ENCODE measurements at regions not wholly inside any gene's neighbourhood (a gene's known extent, or its start where the extent isn't known, plus 50 kb on each side); places are given as distances from the start of the nearest gene placed in this dataset.
"Not testable (repeated sequence)": the region's sequence is repeated elsewhere in the genome, so short reads cannot be mapped to it uniquely, and the experiment has no call there.

DNA sequence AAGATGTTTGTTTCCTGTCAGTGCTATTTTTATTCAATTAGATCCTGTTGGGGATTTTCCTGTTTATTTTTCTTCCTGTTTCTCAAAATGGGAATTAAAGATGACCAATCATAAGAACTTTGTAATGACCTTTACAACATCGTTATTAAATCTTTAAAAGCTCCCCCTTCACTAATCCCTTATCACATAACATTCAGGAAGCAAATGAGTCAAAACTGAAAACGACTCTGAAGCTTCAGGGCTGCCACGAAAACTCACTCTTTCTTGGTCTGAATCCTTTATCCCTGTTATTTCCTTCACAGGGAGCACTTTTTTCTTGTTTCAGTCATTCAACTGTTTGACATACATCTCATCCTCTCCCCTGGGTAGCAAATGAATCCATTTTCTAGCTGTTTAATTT, 75.8 kb upstream of the MB21D2 start:
- no peak overlapping the region for H3K4me3 ChIP-seq (IDR thresholded peaks at IDR 0.05; ENCODE audit: insufficient read depth, low read depth, low read length)
- no peaks in the 10 kb centered on the region for H3K4me1 ChIP-seq (ENCODE audit: low read depth, poor library complexity, severe bottlenecking)
- H3K4me2 ChIP-seq = no peak overlapping the region
- no peaks in the 10 kb centered on the region for H4K20me1 ChIP-seq (ENCODE audit: insufficient read depth)
- H3K27ac ChIP-seq = no peak overlapping the region
- H3K79me2 ChIP-seq (ENCODE audit: insufficient read depth, low read depth) = no peaks in the 10 kb centered on the region
- H3K9ac ChIP-seq = no peak overlapping the region
- TF ChIP-seq, protein P1, sequence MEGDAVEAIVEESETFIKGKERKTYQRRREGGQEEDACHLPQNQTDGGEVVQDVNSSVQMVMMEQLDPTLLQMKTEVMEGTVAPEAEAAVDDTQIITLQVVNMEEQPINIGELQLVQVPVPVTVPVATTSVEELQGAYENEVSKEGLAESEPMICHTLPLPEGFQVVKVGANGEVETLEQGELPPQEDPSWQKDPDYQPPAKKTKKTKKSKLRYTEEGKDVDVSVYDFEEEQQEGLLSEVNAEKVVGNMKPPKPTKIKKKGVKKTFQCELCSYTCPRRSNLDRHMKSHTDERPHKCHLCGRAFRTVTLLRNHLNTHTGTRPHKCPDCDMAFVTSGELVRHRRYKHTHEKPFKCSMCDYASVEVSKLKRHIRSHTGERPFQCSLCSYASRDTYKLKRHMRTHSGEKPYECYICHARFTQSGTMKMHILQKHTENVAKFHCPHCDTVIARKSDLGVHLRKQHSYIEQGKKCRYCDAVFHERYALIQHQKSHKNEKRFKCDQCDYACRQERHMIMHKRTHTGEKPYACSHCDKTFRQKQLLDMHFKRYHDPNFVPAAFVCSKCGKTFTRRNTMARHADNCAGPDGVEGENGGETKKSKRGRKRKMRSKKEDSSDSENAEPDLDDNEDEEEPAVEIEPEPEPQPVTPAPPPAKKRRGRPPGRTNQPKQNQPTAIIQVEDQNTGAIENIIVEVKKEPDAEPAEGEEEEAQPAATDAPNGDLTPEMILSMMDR (conservative IDR thresholded peaks at IDR 0.05; ENCODE audit: low read depth, low read length) = no peak
- H3K36me3 ChIP-seq (ENCODE audit: insufficient read depth) = no peaks in the 10 kb centered on the region
- no peaks in the 10 kb centered on the region for H3K27me3 ChIP-seq (ENCODE audit: insufficient read depth, low read depth)
- H2AFZ ChIP-seq (ENCODE audit: low read depth) = no peak overlapping the region

DNA sequence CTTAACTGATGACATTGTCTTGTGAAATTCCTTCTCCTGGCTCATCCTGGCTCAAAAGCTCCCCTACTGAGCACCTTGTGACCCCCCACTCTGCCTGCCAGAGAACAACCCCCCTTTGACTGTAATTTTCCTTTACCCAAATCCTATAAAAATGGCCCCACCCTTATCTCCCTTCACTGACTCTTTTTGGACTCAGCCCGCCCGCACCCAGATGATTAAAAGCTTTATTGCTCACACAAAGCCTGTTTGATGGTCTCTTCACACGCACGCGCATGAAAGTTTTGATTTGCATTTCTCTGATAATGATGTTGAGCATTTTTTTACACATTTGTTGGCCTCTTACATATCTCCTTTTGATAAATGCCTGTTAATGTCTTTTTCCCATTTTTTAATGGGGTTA, 83.5 kb upstream of the MB21D2 start:
- not testable (repeated sequence) for H4K20me1 ChIP-seq (ENCODE audit: insufficient read depth); H3K27ac ChIP-seq; H3K36me3 ChIP-seq (ENCODE audit: insufficient read depth); H3K27me3 ChIP-seq (ENCODE audit: insufficient read depth, low read depth); H2AFZ ChIP-seq (ENCODE audit: low read depth); H3K79me2 ChIP-seq (ENCODE audit: insufficient read depth, low read depth); H3K9ac ChIP-seq; H3K4me3 ChIP-seq (IDR thresholded peaks at IDR 0.05; ENCODE audit: insufficient read depth, low read depth, low read length); H3K4me2 ChIP-seq; H3K4me1 ChIP-seq (ENCODE audit: low read depth, poor library complexity, severe bottlenecking)

DNA sequence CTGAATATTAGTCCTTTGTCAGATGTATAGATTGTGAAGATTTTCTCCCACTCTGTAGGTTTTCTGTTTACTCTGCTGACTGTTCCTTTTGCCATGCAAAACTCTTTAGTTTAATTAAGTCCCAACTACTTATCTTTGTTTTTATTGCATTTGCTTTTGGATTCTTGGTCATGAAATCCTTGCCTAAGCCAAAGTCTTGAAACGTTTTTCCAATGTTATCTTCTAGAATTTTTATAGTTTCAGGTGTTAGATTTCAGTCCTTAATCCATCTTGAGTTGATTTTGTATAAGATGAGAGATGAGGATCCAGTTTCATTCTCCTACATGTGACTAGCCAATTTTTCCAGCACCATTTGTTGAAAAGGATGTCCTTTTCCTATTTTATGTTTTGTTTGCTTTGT, 86.0 kb upstream of the MB21D2 start:
- not testable (repeated sequence) for H3K79me2 ChIP-seq (ENCODE audit: insufficient read depth, low read depth); H3K4me1 ChIP-seq (ENCODE audit: low read depth, poor library complexity, severe bottlenecking); H3K36me3 ChIP-seq (ENCODE audit: insufficient read depth); H3K4me3 ChIP-seq (IDR thresholded peaks at IDR 0.05; ENCODE audit: insufficient read depth, low read depth, low read length); H4K20me1 ChIP-seq (ENCODE audit: insufficient read depth); H2AFZ ChIP-seq (ENCODE audit: low read depth); H3K4me2 ChIP-seq; H3K9ac ChIP-seq; H3K27me3 ChIP-seq (ENCODE audit: insufficient read depth, low read depth); H3K27ac ChIP-seq

DNA sequence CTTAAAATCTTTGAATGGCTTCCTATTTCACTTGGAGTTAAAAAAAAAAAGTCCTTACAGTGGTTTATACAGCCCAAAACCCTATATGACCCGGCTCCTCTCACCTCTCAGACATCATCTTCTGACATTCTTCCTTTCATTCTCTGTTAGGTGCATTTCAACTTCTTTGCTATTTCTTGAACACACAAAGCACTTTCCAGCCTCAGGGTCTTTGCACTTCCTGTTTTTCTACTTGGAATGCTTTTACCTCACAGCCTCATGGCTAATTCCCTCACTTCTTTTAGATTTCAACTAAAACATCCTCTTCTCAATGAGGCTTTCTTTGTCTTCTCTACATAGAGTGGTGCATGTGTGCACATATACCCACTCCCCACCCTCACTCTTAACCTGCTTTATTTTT, 91.0 kb upstream of the MB21D2 start:
- Histone ChIP-seq H3K9ac (no peak overlapping the region), H3K4me1 (ENCODE audit: low read depth, poor library complexity, severe bottlenecking) (no peaks in the 10 kb centered on the region), H2AFZ (ENCODE audit: low read depth) (no peak overlapping the region), H3K36me3 (ENCODE audit: insufficient read depth) (no peaks in the 10 kb centered on the region), H3K79me2 (ENCODE audit: insufficient read depth, low read depth) (no peaks in the 10 kb centered on the region), H3K27ac (no peak overlapping the region), H3K4me2 (no peak overlapping the region), H3K27me3 (ENCODE audit: insufficient read depth, low read depth) (no peaks in the 10 kb centered on the region), H4K20me1 (ENCODE audit: insufficient read depth) (no peaks in the 10 kb centered on the region), H3K4me3 (IDR thresholded peaks at IDR 0.05; ENCODE audit: insufficient read depth, low read depth, low read length) (no peak overlapping the region)
- TF ChIP-seq, protein P1 (conservative IDR thresholded peaks at IDR 0.05; ENCODE audit: low read depth, low read length) = no peak

DNA sequence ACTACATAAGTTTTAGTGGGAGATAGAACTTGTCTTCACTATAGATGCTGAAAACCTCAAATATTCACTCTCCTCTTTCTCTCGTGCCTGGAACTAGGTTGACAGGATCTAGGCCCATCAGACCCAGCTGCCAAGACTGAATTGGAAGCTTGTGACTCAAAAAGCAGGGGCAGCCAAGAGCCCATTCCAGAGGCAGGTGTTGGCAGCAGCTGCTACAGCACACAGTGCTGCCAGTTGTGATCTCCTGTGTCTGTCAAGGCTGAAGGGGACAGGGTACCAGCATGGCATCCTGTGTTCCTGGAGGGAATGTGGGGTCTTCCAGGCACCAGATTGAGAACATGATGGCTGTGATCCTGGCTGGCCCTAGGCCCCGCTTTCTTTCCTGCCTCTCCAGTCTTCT, 92.5 kb upstream of the MB21D2 start:
- TF ChIP-seq, protein P1 (conservative IDR thresholded peaks at IDR 0.05; ENCODE audit: low read depth, low read length) = no peak
- H3K9ac ChIP-seq = no peak overlapping the region
- no peaks in the 10 kb centered on the region for H3K27me3 ChIP-seq (ENCODE audit: insufficient read depth, low read depth)
- H3K4me3 ChIP-seq (IDR thresholded peaks at IDR 0.05; ENCODE audit: insufficient read depth, low read depth, low read length) = no peak overlapping the region
- no peak overlapping the region for H3K4me2 ChIP-seq
- no peak overlapping the region for H2AFZ ChIP-seq (ENCODE audit: low read depth)
- H4K20me1 ChIP-seq (ENCODE audit: insufficient read depth) = no peaks in the 10 kb centered on the region
- no peaks in the 10 kb centered on the region for H3K79me2 ChIP-seq (ENCODE audit: insufficient read depth, low read depth)
- H3K36me3 ChIP-seq (ENCODE audit: insufficient read depth) = no peaks in the 10 kb centered on the region
- no peaks in the 10 kb centered on the region for H3K4me1 ChIP-seq (ENCODE audit: low read depth, poor library complexity, severe bottlenecking)
- no peak overlapping the region for H3K27ac ChIP-seq
